ENCODE measurements at regions not wholly inside any gene's neighbourhood (a gene's known extent, or its start where the extent isn't known, plus 50 kb on each side); places are given as distances from the start of the nearest gene placed in this dataset.

DNA sequence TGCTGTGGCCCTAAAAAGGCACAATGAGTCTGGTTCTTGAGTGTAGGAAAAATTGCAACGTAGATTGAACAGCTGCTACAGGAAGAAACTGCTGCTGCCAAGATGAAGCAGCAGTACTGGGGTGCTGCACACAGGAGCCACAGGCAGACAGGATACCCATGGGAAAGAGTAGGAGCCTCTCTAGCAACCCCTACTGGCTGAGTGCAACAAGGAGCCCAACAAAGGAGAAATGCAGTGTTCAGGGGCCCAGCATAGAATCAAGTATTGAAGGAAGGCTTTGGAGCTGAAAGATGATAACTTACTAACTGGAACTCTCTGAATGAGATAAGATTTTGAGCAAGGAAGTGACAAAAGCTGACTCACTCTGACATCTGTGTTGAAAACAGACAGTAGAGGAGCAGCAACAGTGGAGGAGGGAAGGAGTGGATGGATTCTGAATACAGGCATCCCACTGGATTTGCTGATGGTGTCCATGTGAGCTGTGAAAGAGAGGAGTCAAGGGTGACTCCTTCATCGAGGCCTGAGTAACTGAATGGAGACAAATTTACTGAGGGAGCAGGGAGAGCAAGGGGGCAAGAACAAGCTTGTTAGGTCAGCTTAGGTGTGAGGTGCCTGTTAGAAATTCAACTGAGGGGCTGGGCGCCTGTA lies 534.7 kb upstream of the JARID2 start:
- peak; percentile 63 to 80 for TF ChIP-seq CTCF (conservative IDR thresholded peaks at IDR 0.05; ENCODE audit: low read depth in 2 of 2)
- TF ChIP-seq NANOG (IDR thresholded peaks at IDR 0.05; ENCODE audit: borderline replicate concordance) = no peak
- TF ChIP-seq CREB1 (CRISPR knock-in tag; IDR thresholded peaks at IDR 0.05; ENCODE audit: low read depth) = peak; percentile 9; the same call in 1 of the 2 replicates
- TF ChIP-seq EZH2phosphoT487 (IDR thresholded peaks at IDR 0.05; ENCODE audit: unreplicated experiment) = no peak
- TF ChIP-seq EZH2 (IDR thresholded peaks at IDR 0.05; ENCODE audit: low read depth, unreplicated experiment) = no peak
- no peak for TF ChIP-seq POLR2AphosphoS5 (IDR thresholded peaks at IDR 0.05; ENCODE audit: low read depth)
- TF ChIP-seq ZNF114 (CRISPR knock-in tag; IDR thresholded peaks at IDR 0.05) = no peak
